Mammary epithelial cell (primary cell): ENCODE measurements at regions not wholly inside any gene's neighbourhood (a gene's known extent, or its start where the extent isn't known, plus 50 kb on each side); places are given as distances from the start of the nearest gene placed in this dataset.

Experiments
- CTCF ChIP-seq, 2 donors: IDR thresholded peaks in 1 of 2; conservative IDR thresholded peaks in 1 of 2; 2 replicates each; pipeline ENCODE4 v1.5.1; 2011 to 2012; ENCODE audit warnings: inconsistent platforms in 2 of 2, low read length in 2 of 2, mild to moderate bottlenecking in 2 of 2, control low read depth in 1 of 2, low read depth in 1 of 2; ENCODE audit not compliant: insufficient read depth in 1 of 2; ENCODE audit errors: extremely low read depth in 1 of 2
- EZH2 ChIP-seq: IDR thresholded peaks from 2 replicates; pipeline ENCODE4 v1.6.1; 2012; ENCODE audit warnings: low read length, inconsistent platforms, borderline replicate concordance

DNA sequence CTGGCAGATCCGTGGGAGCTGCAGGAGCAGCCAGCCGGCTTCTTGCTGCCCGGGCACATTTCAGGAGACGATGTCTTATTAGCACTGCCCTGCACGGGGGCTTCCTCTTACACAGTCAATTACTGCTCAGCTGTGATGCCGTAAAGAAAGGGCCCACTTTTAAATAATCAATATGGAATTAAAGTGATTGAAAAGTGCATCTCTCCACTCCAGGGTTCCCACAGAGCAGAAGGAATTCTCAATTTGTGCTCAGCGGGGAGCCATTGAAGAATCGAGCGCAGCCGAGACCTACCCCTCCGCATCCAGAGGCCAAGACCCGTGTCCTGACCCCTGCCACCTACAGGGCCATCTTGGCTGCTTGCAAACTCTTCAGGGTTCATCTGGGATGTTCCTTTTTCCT, 399.4 kb upstream of the C16orf82 start:
- TF ChIP-seq CTCF (conservative IDR thresholded peaks at IDR 0.05 in 1 of 2, IDR thresholded peaks at IDR 0.05 in 1 of 2; ENCODE audit: extremely low read depth in 1 of 2, insufficient read depth in 1 of 2, low read depth in 1 of 2, low read length in 2 of 2), result no peak
- TF ChIP-seq EZH2, result no peak
